DND-41 (cell line): ENCODE measurements at regions not wholly inside any gene's neighbourhood (a gene's known extent, or its start where the extent isn't known, plus 50 kb on each side); places are given as distances from the start of the nearest gene placed in this dataset.

Experiments
- EZH2 ChIP-seq: IDR thresholded peaks from 3 replicates; pipeline ENCODE4 v1.6.1; 2012; ENCODE audit warnings: borderline replicate concordance, low read depth, mild to moderate bottlenecking, moderate library complexity, low read length, inconsistent platforms; ENCODE audit not compliant: severe bottlenecking
- TF ChIP-seq, protein P1 (sequence below): IDR thresholded peaks from 2 replicates; pipeline ENCODE4 v1.5.1; 2012; ENCODE audit warnings: borderline replicate concordance, low read length, moderate library complexity, mild to moderate bottlenecking; ENCODE audit not compliant: poor library complexity, severe bottlenecking; ENCODE audit errors: extremely low read depth

DNA sequence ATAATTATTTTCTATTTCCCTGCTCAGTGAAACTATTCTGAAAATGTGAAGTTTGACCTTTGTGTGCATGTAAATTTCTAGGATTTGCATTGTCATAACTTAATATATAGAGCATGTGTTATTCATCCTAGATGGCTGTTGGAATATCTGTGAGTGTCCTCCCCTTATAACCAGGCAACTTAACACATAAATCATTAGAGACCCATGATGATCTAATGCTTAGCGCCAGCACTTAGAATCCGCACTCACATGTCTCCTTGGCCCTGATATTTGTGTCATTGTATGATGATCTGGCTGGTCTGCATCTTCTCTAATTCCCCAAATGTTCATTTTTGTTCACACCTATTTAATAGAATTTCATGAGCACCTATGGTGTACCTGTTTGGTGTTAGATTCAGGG is 1354.5 kb downstream of the XPNPEP1 start:
- TF ChIP-seq, protein P1, sequence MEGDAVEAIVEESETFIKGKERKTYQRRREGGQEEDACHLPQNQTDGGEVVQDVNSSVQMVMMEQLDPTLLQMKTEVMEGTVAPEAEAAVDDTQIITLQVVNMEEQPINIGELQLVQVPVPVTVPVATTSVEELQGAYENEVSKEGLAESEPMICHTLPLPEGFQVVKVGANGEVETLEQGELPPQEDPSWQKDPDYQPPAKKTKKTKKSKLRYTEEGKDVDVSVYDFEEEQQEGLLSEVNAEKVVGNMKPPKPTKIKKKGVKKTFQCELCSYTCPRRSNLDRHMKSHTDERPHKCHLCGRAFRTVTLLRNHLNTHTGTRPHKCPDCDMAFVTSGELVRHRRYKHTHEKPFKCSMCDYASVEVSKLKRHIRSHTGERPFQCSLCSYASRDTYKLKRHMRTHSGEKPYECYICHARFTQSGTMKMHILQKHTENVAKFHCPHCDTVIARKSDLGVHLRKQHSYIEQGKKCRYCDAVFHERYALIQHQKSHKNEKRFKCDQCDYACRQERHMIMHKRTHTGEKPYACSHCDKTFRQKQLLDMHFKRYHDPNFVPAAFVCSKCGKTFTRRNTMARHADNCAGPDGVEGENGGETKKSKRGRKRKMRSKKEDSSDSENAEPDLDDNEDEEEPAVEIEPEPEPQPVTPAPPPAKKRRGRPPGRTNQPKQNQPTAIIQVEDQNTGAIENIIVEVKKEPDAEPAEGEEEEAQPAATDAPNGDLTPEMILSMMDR = no peak
- TF ChIP-seq EZH2 = no peak
